H54 (cell line): ENCODE measurements at regions not wholly inside any gene's neighbourhood (a gene's known extent, or its start where the extent isn't known, plus 50 kb on each side); places are given as distances from the start of the nearest gene placed in this dataset.
"Not testable (repeated sequence)": the region's sequence is repeated elsewhere in the genome, so short reads cannot be mapped to it uniquely, and the experiment has no call there.

ENCODE experiments used
- DNase-seq: peaks from one replicate; pipeline ENCODE4 v3.0.0; 2011; ENCODE audit warnings: low spot score, mixed read lengths; ENCODE audit not compliant: insufficient read length
- FAIRE-seq: peaks from 3 replicates; lab custom pipeline; 2011; peaks lifted over from hg19 to GRCh38; lab: Jason Lieb, UNC
- POLR2A ChIP-seq: IDR thresholded peaks from 2 replicates; pipeline ENCODE4 v1.6.1; 2011; ENCODE audit warnings: low read depth, mild to moderate bottlenecking, low read length

DNA sequence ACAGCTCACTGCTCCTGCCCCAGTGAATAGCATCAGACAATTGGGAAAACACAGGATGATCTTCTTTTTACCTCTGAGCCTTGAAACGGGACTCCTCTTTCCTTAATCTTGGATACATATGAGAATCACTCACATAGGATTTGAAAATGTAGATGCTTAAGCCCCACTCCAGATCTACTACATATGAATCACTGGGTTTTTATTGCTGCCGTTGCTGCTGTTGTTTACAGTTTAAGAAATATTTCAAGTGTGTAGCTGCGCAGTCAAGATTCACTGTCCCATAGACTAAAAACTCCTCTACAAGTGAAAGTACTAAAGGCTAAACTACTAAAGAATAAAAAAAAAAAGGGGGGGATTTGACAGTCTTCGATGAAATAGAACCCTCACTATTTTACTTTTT lies 765.9 kb downstream of the NTRK3 start:
- DNase-seq: no peak

DNA sequence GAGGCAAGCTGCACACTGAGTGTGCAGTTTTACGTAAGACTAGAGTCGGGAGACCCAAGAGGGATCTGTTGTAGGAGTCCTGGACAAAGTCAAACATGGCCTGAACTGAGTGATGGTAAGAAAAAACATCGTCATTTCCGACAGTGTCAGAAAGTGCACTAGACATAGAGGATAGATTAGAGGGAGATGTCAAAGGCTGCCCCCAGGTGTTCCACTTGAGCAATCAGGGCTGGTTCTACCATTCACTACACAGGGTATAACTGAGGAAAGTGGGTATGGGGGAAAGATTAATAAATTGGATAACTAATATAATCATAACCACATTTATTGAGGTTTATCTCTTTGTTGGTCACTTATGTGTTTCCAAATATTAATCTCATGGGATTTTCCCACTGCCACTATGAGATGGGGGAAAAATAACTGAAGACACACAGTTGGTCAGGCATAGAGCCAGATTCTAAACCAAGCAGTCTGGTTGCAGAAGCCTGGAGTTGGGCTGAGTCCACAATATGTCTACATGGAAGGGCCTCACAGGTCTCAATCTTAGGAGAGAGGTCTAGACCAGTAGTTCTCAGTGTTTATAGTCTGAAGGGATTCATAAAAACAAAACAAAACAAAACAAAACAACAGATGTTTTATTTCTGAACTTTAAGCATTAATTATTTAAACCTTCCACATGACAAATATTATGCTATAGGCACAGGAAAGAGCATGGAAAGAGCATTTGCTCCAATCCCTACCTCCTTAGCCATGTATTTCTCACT lies 766.5 kb downstream of the NTRK3 start:
- FAIRE-seq (no peak), DNase-seq (no peak)
- no peak for TF ChIP-seq POLR2A

More for the DNA sequence above, 765.9 kb downstream of the NTRK3 start:
- FAIRE-seq: no peak
- TF ChIP-seq POLR2A: no peak

DNA sequence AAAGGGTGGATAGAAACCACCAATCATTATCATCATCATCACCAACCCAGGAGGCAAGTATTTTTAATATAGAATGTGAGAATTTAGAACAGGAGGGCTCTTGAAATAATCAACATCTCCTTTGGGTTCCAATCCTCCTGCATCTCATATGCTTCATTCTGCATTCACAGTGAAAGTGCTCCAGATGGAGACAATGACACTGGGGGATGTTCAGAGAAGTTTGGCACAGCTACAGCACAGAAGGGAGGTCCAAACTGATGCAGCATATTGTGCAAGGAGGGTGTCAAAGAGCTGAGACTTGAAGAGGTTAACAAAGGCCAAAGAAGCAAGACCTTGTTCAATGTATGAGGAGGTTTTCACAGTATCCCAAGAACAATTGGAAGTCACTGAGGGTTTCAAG lies 767.1 kb downstream of the NTRK3 start:
- FAIRE-seq (no peak), DNase-seq (no peak)
- TF ChIP-seq POLR2A: no peak

DNA sequence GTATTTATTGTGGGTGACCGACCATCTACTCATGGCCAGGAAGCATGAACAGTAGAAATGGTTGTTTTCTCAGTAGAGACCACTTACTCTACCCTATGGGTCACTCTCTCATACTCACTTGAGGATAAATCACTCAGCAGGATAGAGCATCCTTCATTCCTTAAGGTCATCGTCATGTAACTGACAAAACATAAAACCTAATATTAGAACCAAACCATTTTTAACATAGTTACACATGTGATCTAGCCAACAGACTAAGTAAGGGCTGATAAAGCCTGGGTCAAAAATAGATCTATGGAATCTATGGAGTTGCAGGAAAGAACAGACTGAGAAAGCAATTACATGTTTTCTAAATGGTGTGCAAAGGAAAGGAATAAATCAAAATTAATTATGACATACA lies 769.1 kb downstream of the NTRK3 start:
- DNase-seq (no peak), FAIRE-seq (no peak)
- no peak for TF ChIP-seq POLR2A

DNA sequence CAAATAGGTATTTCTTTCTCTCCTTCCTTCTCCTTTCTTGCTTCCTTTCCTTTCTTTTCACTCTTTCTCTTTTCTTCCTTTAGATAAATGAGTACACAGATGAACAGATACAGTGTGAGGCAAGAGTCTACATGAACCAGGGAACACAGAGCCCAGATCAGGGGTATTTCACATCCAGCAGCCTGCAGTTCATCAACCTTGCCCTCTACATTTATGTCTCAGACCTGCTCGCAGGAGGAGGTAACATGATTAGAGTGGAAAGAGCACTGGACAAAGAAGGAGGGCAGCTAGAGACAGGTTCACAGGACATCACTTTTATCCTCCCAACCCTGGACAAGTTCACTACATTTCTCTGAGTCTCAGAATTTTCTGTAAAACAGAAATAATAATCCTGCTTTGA lies 773.1 kb downstream of the NTRK3 start:
- TF ChIP-seq POLR2A: no peak
- DNase-seq (no peak), FAIRE-seq (no peak)

DNA sequence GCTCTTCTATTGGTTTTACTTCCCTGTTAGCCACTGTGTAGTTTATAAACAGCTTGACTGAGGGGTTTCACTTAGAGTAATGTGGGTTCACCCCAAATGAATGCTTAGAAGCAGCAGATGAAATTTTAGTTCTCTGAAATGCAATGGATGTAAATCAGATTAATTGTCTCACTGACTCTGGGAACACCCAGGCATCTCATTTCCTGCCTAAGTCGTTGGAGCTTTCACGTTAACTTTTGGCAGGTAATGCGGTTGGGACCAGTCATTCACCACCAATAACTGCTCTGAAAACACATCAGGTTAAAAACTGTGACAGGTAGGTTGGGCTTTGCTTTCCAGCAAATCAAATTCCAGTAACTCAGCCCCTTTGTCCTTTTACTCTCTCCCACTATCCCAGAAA lies 775.4 kb downstream of the NTRK3 start:
- no peak for FAIRE-seq
- no peak for TF ChIP-seq POLR2A
- DNase-seq: no peak

DNA sequence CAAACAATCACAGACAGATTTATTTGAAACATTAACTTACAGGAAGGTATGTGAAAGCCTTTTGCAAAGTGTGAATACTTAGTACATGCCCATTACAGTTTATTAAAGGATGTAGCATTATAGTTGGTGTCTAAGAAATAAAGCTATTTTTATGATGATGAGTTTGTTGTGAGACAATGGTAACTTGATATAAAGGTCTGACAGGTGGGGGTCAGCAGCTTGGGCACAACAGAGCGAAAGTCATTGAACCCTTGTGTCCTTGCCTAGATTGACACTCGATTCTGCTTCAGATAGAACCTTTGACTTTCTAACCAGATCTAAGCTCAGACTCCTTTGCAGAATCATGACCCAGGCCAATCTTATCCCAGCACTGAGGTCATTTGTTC lies 777.9 kb downstream of the NTRK3 start:
- no peak for FAIRE-seq
- no peak for DNase-seq
- no peak for TF ChIP-seq POLR2A

DNA sequence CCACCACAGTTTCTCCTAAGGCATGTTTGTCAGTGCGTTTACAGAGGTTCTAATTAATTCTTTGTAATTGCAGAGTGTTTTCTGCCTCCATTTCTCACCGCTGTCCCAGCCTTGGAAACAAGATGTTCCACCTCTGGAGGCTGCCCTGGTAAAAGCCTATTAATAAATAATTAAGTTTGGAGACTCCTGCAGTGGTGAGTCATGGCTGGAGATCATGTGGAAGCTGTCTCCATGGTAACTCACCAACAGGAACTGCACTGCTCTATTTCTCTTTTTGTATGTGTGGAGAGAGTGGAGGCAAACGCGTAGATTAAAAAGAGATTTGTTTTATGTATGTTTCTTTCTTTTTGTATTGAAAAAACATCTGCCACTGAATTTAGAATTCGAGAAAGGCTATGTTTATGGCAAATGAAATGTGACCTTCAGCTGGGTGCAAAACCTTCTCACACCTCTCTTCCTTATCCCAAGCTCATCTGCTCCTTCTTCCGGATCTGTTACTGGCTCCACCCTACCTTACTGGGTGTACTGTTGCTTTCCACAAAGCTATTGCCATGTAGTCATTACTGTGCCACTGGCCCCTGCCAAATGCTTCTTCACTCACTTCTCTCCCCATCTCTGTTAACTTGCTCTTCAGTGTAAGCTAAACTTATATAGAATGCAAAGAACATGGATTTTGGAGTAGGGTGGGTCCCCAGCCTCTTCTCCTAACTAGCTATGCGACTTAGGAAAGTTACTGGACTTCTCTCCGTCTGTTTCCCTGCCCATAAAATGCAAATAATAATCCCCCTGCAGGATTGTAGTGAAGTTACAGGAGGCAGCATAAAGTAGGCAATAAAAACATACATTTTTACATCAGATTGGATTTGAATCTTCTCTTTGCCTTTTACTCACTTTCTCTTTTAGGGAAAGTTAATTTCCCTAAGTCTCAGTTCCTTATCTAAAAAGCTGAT lies 778.5 kb downstream of the NTRK3 start:
- no peak for FAIRE-seq
- no peak for TF ChIP-seq POLR2A
- peak; percentile 2 for DNase-seq

DNA sequence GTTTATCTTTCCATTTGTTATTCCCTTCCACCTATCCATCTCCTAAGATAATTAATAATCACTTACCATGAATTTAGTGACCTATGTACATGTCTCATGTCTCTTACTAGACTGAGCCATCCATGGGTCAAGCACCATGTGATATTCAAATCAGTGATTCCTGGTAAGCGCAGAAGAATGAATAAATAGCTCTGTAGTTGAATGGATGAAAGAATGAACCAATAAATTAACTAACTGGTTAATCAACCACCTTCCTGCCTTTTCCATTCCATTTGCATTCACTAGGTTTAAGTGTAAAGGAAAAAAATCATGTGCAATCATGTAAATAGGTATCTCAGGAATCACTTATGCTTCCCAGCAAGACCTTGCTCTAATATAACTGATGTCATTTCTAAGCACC lies 779.5 kb downstream of the NTRK3 start:
- DNase-seq: no peak
- no peak for FAIRE-seq
- TF ChIP-seq POLR2A: no peak

DNA sequence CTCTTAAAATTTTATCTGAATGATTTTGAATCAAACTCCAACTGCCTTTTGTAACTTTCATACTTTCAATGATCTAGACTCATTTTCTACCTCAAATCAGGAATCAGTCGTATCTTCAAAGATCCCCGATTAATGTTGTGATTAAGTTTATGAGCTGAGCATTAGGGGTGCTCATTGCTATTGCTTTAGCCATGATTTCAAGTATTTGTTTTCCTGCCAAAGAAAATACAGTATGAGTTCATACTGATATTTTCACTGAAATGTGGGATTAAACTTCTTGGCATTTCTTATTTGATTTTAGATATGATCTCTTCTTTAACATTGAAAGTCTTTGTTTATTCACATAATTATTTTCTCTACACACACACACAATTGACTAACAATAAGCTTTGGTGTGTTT lies 785.6 kb downstream of the NTRK3 start:
- no peak for DNase-seq
- FAIRE-seq: no peak
- TF ChIP-seq POLR2A: no peak

DNA sequence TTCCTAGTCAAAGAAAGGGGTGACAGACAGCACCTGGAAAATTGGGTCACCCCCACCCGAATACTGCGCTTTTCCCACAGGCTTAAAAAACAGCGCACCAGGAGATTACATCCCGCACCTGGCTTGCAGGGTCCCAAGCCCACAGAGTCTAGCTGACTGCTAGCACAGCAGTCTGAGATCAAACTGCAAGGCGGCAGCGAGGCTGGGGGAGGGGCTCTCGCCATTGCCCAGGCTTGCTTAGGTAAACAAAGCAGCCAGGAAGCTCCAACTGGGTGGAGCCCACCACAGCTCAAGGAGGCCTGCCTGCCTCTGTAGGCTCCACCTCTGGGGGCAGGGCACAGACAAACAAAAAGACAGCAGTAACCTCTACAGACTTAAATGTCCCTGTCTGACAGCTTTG lies 792.6 kb downstream of the NTRK3 start:
- DNase-seq, FAIRE-seq: not testable (repeated sequence)

DNA sequence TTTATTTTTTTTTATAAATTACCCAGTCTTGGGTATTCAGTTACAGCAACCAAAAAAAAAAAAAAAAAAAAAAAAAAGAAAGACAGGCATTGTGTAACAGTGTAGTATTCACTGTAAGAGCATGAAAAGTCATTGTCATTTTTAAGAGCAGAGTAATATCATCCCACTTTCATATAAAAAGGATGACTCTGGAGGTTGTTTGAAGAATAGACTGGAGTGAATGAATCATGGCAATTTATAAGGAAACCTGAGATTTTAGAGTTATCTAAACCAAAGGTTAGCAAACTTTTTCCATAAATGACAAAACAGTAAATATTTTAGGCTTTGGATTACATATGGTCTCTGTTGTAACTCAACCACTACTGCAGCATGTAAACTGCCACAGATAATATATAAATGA lies 794.9 kb downstream of the NTRK3 start:
- TF ChIP-seq POLR2A: no peak
- no peak for DNase-seq
- FAIRE-seq: no peak

DNA sequence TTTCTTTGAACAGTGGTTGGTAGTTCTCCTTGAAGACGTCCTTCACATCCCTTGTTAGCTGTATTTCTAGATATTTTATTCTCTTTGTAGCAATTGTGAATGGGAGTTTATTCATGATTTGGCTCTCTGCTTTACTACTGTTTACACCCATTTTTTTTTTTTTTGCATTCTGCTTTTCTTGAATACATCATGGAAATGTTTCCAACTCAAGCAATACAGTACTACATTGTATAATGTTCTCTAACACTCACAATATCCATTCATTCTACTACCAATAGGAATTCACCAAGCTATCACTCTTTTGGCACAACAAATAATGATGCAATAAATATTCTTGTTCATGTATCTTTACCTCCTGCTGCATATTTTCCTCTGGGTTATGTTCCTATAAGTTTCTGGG lies 801.7 kb downstream of the NTRK3 start:
- no peak for TF ChIP-seq POLR2A
- no peak for DNase-seq
- FAIRE-seq: no peak

DNA sequence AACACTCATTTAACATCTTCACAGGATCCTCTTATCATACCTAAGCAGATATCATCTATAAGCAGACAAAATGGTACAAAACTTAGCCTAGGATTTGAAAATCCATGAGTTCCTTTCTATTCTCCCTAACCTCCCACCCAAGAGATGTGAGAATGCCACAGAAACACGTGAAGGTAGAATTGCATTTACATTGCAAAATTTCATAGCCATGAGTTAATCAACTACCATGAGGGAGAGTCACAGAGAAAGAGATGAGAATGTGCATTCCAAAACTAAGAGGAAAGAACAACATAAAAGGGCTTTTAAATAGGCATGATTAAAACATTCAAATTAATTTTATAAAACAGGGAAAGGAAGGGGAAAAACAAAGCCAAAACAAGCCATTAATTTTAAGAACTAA lies 806.2 kb downstream of the NTRK3 start:
- no peak for FAIRE-seq
- no peak for DNase-seq
- TF ChIP-seq POLR2A: no peak

DNA sequence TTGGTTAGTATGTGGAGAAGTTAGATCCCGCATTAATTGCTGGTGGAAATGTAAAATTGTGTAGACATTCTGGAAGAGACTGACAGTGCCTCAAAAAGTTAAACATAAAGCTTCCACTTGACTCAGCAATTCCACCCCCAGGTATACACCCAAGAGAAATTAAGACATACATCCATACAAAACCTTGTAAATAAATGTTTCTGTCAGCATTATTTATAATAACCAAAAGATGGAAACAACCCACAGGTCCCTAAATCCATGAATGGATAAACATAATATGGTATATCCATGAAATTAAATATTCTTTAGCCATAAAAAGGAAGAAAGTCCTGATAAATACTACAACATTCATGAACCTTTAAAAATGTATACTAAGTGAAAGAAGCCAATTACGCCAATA lies 817.4 kb downstream of the NTRK3 start:
- no peak for TF ChIP-seq POLR2A
- DNase-seq: no peak
- FAIRE-seq: no peak
